ENCODE measurements at regions not wholly inside any gene's neighbourhood (a gene's known extent, or its start where the extent isn't known, plus 50 kb on each side); places are given as distances from the start of the nearest gene placed in this dataset.

DNA sequence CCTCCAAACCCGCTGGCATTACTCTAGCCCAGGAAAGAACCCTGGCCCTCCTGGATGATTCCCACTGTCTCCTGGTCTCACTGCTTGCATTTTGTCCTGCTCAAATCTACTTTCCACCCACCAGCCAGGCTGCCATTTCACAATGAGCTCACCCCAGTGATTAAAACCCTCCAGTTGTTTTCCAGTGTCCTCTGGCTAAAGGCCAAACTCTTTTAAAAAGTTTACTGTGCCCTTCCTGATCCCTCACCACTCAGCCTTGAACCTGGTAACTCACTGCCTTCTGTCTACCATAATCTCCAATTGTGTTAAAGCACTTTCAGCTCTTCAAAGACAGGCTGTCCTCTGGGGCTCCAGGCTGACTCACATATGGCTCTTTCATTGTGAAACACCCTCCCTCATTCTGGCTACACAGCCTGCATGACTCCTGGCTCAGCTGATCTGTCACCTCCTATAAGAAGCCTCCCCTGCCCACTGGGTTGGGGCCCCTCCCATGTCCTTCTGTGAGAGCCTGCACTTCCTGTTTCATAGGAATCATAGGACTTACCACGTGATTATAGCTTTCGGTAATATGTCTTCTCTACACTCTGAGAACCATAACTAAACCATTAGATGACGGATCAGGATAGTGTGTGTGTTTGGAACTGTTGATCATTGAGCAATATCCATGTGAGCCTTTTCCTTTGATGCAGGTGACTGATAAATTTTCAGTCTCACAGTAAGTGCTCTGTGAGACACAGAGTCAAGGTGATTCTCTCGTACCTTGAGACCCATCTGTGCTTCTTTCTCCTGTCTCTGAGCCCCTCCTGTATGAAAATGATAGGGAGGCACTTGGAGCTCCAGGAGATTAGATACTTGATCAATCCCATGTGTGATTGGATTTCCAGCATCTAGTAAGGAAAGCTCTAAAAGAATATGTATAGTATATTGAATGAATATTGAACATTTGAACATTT, 590.8 kb upstream of the ID2 start:
- H3K27ac ChIP-seq = peak overlapping the region; percentile 24 to 48; a peak in 3 of 6 replicates
- peak overlapping the region; percentile 6; the same call in 2 of the 3 replicates for H3K4me2 ChIP-seq
- no peaks in the 10 kb centered on the region for H3K9me3 ChIP-seq
- H3K4me3 ChIP-seq = no peak overlapping the region
- DNase-seq (ENCODE audit: low read depth in 1 of 2, low spot score in 1 of 2) = peak; percentile 8 to 76
- TF ChIP-seq FOSL2 (IDR thresholded peaks at IDR 0.05) (no peak), FOSL2 (CRISPR knock-in tag; IDR thresholded peaks at IDR 0.05) (peak; percentile 45; the same call in 1 of the 2 replicates), KDM1A (IDR thresholded peaks at IDR 0.05; ENCODE audit: low read depth) (no peak), SMC3 (IDR thresholded peaks at IDR 0.05) (no peak), FOXS1 (CRISPR knock-in tag; IDR thresholded peaks at IDR 0.05) (no peak), CEBPB (IDR thresholded peaks at IDR 0.05) (0 out of 4 replicates have a peak, but pooled peaks of 1 of the 2 experiments have one; percentile 28)
- TF ChIP-seq, protein P1, sequence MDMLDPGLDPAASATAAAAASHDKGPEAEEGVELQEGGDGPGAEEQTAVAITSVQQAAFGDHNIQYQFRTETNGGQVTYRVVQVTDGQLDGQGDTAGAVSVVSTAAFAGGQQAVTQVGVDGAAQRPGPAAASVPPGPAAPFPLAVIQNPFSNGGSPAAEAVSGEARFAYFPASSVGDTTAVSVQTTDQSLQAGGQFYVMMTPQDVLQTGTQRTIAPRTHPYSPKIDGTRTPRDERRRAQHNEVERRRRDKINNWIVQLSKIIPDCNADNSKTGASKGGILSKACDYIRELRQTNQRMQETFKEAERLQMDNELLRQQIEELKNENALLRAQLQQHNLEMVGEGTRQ (IDR thresholded peaks at IDR 0.05) = peak; percentile 90
- TF ChIP-seq, protein P2, sequence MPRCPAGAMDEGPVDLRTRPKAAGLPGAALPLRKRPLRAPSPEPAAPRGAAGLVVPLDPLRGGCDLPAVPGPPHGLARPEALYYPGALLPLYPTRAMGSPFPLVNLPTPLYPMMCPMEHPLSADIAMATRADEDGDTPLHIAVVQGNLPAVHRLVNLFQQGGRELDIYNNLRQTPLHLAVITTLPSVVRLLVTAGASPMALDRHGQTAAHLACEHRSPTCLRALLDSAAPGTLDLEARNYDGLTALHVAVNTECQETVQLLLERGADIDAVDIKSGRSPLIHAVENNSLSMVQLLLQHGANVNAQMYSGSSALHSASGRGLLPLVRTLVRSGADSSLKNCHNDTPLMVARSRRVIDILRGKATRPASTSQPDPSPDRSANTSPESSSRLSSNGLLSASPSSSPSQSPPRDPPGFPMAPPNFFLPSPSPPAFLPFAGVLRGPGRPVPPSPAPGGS (IDR thresholded peaks at IDR 0.05) = no peak
- TF ChIP-seq, protein P3, sequence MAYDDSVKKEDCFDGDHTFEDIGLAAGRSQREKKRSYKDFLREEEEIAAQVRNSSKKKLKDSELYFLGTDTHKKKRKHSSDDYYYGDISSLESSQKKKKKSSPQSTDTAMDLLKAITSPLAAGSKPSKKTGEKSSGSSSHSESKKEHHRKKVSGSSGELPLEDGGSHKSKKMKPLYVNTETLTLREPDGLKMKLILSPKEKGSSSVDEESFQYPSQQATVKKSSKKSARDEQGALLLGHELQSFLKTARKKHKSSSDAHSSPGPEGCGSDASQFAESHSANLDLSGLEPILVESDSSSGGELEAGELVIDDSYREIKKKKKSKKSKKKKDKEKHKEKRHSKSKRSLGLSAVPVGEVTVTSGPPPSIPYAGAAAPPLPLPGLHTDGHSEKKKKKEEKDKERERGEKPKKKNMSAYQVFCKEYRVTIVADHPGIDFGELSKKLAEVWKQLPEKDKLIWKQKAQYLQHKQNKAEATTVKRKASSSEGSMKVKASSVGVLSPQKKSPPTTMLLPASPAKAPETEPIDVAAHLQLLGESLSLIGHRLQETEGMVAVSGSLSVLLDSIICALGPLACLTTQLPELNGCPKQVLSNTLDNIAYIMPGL (CRISPR knock-in tag; IDR thresholded peaks at IDR 0.05; ENCODE audit: borderline replicate concordance) = no peak
- 64% methylated on average over 5 of the region's 5 CpGs for WGBS (ENCODE audit: missing lambda C conversion rate)
- ATAC-seq = peak; percentile 88 to 95
- CTCF ChIA-PET = interaction anchor here (1.6 kb wide), 1 partner anchor 232 kb away, joined by 3 read pairs; no protein-coding TSS in a partner anchor
- FAIRE-seq = no peak
- POLR2A ChIA-PET = interaction anchor here (1.8 kb wide), 1 partner anchor 590 kb away, joined by 8 read pairs; the partner anchor contains the start of gene ID2
- peaks cover 35% of the 10 kb centered on the region for H3K4me1 ChIP-seq

DNA sequence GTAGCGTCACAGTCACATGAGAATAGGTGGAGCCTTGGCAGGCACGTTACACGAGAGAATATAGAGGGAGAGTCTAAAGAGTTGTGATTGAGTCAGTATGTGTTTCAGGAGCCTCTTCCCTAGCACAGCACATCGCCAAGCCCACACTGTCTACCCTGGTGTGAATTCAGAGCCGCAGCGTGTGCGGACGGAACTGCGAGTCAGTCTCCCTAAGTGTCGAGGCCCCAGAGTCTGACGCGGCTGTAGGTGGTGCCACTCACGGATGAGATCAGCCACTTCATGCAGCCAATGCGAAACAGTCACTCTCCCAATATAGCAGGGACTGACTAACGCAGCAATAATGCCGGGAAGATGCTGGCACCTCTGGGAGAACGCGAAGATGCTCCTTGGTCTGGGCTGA, 587.3 kb upstream of the ID2 start:
- POLR2A ChIA-PET = no interaction called here
- DNase-seq (ENCODE audit: low read depth in 1 of 2, low spot score in 1 of 2) (no peak), ATAC-seq (no peak), FAIRE-seq (no peak)
- no peaks in the 10 kb centered on the region for H3K9me3 ChIP-seq
- 82% methylated on average over 18 of the region's 18 CpGs for WGBS (ENCODE audit: missing lambda C conversion rate)
- H3K4me2 ChIP-seq = no peak overlapping the region
- peaks cover 17% of the 10 kb centered on the region for H3K4me1 ChIP-seq
- H3K4me3 ChIP-seq = no peak overlapping the region
- TF ChIP-seq JUNB (IDR thresholded peaks at IDR 0.05) (no peak), HOXB5 (CRISPR knock-in tag; IDR thresholded peaks at IDR 0.05) (no peak), GATA3 (IDR thresholded peaks at IDR 0.05; ENCODE audit: borderline replicate concordance) (no peak), FOXS1 (CRISPR knock-in tag; IDR thresholded peaks at IDR 0.05) (no peak), TP53 (CRISPR knock-in tag; IDR thresholded peaks at IDR 0.05) (no peak), EHF (CRISPR knock-in tag; IDR thresholded peaks at IDR 0.05) (no peak), NFE2L2 (conservative IDR thresholded peaks at IDR 0.05; ENCODE audit: low read length) (no peak), BHLHE40 (IDR thresholded peaks at IDR 0.05; ENCODE audit: low read depth, low read length) (no peak), ZNF302 (CRISPR knock-in tag; IDR thresholded peaks at IDR 0.05) (no peak), KDM5A (IDR thresholded peaks at IDR 0.05) (no peak), CEBPB (IDR thresholded peaks at IDR 0.05) (no peak)
- TF ChIP-seq, protein P4, sequence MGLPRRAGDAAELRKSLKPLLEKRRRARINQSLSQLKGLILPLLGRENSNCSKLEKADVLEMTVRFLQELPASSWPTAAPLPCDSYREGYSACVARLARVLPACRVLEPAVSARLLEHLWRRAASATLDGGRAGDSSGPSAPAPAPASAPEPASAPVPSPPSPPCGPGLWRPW (IDR thresholded peaks at IDR 0.05) = no peak
- TF ChIP-seq, protein P5, sequence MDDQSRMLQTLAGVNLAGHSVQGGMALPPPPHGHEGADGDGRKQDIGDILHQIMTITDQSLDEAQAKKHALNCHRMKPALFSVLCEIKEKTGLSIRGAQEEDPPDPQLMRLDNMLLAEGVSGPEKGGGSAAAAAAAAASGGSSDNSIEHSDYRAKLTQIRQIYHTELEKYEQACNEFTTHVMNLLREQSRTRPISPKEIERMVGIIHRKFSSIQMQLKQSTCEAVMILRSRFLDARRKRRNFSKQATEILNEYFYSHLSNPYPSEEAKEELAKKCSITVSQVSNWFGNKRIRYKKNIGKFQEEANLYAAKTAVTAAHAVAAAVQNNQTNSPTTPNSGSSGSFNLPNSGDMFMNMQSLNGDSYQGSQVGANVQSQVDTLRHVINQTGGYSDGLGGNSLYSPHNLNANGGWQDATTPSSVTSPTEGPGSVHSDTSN (IDR thresholded peaks at IDR 0.05) = no peak
- TF ChIP-seq, protein P3 (CRISPR knock-in tag; IDR thresholded peaks at IDR 0.05; ENCODE audit: borderline replicate concordance) = no peak
- CTCF ChIA-PET = no interaction called here
- H3K27ac ChIP-seq = no peak overlapping the region
